HG03064 (cell line): ENCODE measurements at regions not wholly inside any gene's neighbourhood (a gene's known extent, or its start where the extent isn't known, plus 50 kb on each side); places are given as distances from the start of the nearest gene placed in this dataset.
"Not testable (repeated sequence)": the region's sequence is repeated elsewhere in the genome, so short reads cannot be mapped to it uniquely, and the experiment has no call there.

ENCODE experiments used
- ATAC-seq: cut with Tn5 transposase; IDR thresholded peaks from one replicate; pipeline ENCODE4 v1.9.1; 2021; ENCODE audit warnings: low read depth; ENCODE audit not compliant: unreplicated experiment

- ATAC-seq: no peak
These were observed 175.1 kb upstream of the CCDC196 start for GRCh38 chr14:66311058-66311457.

DNA sequence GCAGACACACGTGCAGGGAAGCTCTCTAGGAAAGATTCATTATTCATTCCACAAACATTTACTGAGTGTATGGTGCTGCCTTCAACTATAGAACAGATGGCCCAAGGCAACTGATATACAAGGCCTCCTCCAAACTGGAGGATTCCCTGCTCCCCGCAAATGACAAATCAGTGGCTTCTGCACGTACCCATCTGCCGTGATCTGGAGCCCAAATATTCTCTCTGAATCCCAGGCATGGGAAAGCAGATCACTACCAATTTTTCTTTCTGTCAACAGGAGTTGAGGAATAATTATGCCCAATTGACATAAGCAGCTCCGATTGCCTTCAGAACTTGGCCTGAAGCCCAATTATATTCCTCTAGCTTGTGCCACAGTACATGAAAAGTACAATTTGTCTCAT, 174.2 kb upstream of the CCDC196 start:
- ATAC-seq: no peak

DNA sequence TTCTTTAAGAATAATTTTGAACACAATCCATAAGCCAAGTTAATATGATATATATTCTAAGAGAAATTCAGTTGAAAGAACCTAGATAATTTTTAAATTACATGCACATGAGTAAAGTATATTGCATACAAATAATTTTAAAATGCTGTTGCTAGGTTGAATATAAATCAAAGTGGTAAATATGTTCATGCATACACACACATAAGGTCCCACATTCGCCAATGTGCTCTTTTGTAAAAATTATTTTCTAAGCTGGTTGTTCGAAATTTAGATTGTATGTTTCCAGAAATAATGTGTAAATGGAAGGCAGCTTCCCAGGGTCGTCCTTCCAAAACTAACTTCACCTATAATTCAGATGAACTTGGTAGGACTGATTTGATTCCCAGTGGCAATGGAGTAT, 173.7 kb upstream of the CCDC196 start:
- no peak for ATAC-seq

- no peak for ATAC-seq
These were observed 171.1 kb upstream of the CCDC196 start for GRCh38 chr14:66315098-66315497.

GRCh38 chr14:66315548-66315947, 170.6 kb upstream of the CCDC196 start:
- ATAC-seq: no peak

- no peak for ATAC-seq
These were observed 163.6 kb upstream of the CCDC196 start for GRCh38 chr14:66322564-66322963.

DNA sequence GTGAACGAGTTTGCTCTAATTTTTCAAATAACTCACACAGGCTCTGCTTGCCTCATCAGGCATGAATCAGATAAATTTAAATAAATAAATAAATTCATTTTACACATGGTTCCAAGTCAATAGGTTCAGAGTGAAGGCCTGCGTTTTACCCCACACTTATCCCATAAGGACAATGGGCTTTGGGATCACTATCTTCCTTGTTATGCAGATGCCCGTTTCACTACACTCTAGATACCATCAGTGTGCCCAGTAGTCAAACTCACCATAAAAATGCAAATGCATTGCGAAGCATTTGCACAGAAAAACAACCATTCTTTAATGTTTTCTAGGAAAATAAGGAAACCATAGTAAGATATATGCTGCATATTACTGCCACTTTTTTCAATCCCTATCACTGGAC, 155.9 kb upstream of the CCDC196 start:
- no peak for ATAC-seq

DNA sequence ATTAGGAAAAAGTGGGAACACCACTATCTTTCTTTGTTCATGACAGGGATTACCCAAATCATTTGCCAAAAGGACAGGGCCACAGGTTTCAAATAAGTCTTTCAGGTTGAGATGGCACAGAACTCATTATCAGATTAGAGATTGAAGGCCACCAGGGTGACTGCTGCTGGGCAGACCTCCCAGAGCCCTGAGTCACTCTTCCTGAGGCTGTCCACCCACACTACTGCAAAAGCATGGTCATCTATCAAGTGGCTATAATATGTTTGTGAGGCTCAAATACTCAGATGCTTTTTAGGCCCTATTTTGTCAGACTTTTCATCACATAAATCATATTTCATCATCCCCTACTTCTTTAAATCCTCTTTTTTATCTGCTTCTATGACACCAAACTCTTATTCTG, 155.3 kb upstream of the CCDC196 start:
- ATAC-seq: no peak

- ATAC-seq: not testable (repeated sequence)
These were observed 152.9 kb upstream of the CCDC196 start for GRCh38 chr14:66333293-66333692.

GRCh38 chr14:66341239-66341638, 144.9 kb upstream of the CCDC196 start:
- ATAC-seq: no peak

GRCh38 chr14:66345986-66346385, 140.2 kb upstream of the CCDC196 start:
- no peak for ATAC-seq

DNA sequence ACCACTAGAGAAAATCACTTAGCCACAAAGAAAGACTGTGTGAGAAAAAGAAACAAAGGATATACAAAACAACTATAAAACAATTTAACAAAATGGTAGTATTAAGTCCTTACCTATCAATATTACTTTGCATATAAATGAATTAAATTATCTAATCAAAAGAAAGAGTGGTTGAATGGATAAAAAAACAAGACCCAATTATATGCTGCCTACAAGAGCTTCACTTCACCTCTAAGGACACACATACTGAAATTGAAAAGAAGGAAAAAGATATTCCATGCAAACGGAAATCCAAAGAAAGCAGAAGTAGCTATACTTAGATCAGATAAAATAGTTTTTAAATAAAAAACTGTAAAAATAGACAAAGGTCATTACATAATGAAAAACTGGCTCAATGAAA, 134.9 kb upstream of the CCDC196 start:
- ATAC-seq: no peak

- no peak for ATAC-seq
These were observed 126.7 kb upstream of the CCDC196 start for GRCh38 chr14:66359500-66359899.

- ATAC-seq: no peak
These were observed 125.7 kb upstream of the CCDC196 start for GRCh38 chr14:66360366-66360926.

- ATAC-seq: no peak
These were observed 125.2 kb upstream of the CCDC196 start for GRCh38 chr14:66361013-66361412.

DNA sequence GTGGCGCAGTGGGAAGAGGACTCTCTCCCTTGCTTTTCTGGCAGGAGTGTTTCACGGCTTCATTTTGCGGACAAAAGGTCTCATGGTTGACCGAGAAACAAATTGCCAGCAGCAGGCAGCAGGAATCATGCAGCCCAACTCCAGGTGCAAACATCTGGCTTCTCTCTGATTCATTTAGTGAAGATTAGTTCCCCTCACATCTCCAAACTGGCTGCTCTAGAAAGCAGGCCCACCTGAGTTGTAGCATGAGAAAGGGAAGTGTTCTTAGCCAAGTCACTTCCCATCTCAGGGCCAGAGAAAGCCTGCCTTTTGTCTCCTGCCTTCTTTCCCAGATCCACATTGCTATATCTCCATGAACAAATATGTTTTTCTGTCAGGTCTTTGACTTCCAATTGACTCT, 120.8 kb upstream of the CCDC196 start:
- no peak for ATAC-seq

- ATAC-seq: no peak
These were observed 116.9 kb upstream of the CCDC196 start for GRCh38 chr14:66369157-66369697.

DNA sequence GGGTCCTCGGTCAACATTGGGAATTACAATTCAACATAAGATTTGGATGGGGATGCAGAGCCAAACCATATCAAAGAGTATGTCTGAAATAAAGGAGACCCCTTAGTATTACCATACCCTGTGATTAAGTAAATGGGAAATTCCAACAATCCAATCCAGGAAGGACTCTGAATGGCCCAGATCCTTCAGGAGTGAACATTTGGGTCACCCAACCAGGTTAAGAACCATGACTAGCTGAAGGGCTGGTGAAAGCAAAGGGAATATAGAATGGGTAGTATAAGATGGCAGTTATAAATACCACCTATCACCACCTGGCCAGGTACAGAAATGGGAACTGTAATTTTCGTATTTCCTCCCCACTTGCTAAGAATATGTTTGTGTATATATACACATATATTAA, 114.4 kb upstream of the CCDC196 start:
- ATAC-seq: no peak

- ATAC-seq: no peak
These were observed 110.9 kb upstream of the CCDC196 start for GRCh38 chr14:66375046-66375964.

DNA sequence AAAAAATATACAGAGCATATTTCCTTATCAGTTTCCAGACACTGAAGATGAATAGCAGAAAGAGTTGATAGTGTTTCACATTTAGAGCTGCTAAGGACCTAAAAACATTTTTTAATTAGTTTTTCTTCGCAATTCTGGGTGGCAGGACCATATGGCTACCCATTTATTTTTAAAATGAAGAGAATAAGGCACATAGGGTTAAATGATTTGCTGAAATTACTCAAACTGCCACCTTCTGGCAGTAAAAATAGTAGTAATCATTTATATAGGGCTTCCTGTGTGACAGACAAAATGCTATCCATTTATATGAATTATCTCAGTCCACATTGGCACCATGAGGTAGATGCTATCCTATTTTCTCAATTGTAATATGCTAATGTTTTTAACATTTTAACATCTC, 108.6 kb upstream of the CCDC196 start:
- no peak for ATAC-seq

DNA sequence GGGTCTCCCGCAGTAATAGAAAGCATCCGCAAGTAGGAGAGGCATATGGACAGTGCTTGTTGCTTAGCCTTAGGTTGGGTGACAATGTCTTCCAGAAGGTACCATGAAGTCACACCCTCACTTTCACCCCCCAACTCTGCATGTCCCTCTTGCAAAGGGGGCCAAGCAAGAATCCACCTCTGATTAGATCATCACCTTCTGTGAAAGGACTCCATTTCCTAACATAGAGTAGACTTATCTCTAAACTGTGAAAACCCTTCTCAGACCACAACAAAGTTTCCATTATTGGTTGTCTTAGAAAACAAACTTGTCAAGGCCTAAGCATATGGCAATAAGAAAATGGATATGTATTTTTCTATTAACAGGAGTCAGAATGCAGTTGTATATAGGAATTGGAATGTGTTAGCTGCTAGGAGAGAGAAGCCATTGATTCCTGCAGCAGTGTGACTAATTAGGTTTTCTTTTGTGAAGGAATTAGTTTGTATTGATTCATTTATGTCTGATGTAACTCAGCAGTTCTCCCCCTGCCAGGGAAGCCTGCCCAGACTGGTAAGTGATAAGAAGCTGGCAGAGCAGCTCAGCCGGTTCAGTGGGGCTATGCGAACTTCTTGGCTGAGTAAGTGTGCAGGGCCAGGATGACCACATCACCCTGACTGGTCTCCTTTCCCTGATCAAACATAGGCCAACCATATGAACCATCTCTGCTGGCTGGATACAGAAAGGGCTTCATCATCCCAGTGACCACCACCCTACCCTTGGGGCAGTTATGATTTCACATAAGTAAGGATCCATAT, 107.3 kb upstream of the CCDC196 start:
- no peak for ATAC-seq
